ENCODE measurements at regions not wholly inside any gene's neighbourhood (a gene's known extent, or its start where the extent isn't known, plus 50 kb on each side); places are given as distances from the start of the nearest gene placed in this dataset.
A peak's percentile ranks its signal among the peaks of the same experiment; 100 is the strongest.
"Not testable (repeated sequence)": the region's sequence is repeated elsewhere in the genome, so short reads cannot be mapped to it uniquely, and the experiment has no call there.

GRCh38 chr12:63508543-63508942 is 159.8 kb downstream of the DPY19L2 start:
- DNase-seq (ENCODE audit: low read depth): no peak

DNA sequence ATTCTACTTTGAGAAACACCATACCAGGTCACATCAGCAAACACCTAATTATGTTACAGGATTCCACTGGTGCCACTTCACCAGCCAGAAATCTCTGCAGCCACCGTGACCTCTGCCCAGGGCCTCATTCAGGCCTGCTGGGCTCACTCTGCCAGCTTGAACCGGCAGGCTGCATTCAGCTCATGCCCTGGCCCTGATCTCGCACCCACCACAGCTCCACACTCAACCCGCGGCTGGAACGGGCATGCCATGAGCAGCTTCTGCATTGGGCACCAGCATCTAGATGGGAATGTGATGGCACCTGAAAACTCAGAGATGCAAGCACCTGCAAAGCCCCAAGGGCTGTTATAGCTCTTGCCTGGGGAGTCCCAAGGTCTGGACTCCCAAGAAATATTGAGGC is 168.7 kb downstream of the DPY19L2 start:
- DNase-seq (ENCODE audit: low read depth): no peak

DNA sequence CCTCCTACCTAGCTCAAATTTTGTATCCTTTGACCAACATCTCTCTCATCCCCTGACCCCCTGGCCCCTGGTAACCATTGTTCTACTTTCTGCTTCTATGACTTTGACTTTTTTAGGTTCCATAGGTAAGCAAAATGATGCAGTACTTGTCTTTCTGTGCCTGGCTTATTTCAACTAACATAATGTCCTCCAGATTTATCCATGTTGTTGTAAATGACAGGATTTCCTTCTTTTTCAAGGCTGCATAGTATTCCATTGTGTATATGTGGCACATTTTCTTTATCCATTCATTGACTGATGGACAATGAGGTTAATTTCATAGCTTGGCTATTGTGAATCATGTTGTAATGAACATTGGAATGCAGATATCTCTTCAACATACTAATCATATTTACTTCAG is 170.1 kb downstream of the DPY19L2 start:
- DNase-seq (ENCODE audit: low read depth): no peak

DNA sequence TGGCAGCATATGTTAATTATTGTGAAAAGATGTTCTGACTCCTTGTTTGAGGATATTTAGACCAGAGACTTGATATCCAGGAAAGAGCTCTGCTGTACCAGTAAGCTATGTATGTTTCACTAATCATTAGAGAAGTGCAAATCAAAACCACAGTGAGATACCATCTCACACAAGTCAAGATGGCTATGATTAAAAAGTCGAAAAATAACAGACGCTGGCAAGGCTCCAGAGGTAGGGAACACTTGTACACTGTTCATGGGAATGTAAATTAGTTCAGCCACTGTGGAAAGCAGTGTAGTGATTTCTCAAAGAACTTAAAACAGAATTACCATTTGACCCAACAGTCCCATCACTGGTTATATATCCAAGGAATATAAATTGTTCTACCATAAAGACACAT is 171.6 kb downstream of the DPY19L2 start:
- no peak for DNase-seq (ENCODE audit: low read depth)

GRCh38 chr12:63495974-63496373 is 172.3 kb downstream of the DPY19L2 start:
- DNase-seq (ENCODE audit: low read depth): no peak

GRCh38 chr12:63493357-63493756 is 174.9 kb downstream of the DPY19L2 start:
- not testable (repeated sequence) for DNase-seq (ENCODE audit: low read depth)

- DNase-seq (ENCODE audit: low read depth): no peak
These were observed 188.1 kb downstream of the DPY19L2 start for GRCh38 chr12:63480186-63480585.

DNA sequence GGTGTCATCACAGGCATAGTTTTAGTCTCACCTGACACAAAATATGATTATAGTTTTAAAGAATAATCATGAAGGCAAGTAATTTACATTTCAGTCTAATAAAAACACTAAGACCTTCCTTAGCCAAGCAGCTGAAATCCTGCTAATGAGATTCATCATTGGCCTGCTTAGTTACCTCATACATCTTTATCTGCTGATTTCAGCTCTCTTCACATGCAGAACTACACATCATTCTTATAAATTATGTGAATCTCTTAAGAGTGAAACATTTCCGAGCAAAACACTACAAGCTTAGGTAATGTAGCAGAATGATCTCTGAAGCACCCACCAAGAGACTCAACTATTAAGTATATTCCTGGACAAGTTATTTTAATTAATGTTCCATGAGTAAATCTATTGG is 198.1 kb downstream of the DPY19L2 start:
- no peak for DNase-seq (ENCODE audit: low read depth)

GRCh38 chr12:63467951-63468350 is 200.3 kb downstream of the DPY19L2 start:
- no peak for DNase-seq (ENCODE audit: low read depth)

GRCh38 chr12:63457857-63458256 is 210.4 kb downstream of the DPY19L2 start:
- no peak for DNase-seq (ENCODE audit: low read depth)

DNA sequence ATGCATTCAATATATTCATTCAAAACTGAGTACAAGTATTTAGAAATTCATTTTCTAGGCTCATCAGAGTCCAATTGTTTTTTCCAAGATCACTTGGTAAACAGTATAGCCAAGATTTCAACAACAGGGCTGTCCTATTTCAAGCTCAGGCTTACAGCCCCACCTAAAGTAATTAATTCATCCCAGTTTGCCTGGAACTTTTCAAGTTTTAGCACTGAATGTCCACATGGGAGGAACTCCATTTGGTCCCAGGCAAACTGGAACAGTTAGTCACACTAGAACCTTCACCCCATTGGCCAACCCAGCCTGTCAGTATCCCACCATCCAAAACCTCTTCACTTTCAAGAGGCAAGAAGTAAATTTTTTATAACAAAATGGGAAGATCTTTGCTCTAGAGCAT is 210.9 kb downstream of the DPY19L2 start:
- DNase-seq (ENCODE audit: low read depth): no peak

- DNase-seq (ENCODE audit: low read depth): no peak
These were observed 217.5 kb downstream of the DPY19L2 start for GRCh38 chr12:63450816-63451215.

- DNase-seq (ENCODE audit: low read depth): no peak
These were observed 218.0 kb downstream of the DPY19L2 start for GRCh38 chr12:63450334-63450733.

GRCh38 chr12:63445224-63445880 is 222.9 kb downstream of the DPY19L2 start:
- no peak for DNase-seq (ENCODE audit: low read depth)

DNA sequence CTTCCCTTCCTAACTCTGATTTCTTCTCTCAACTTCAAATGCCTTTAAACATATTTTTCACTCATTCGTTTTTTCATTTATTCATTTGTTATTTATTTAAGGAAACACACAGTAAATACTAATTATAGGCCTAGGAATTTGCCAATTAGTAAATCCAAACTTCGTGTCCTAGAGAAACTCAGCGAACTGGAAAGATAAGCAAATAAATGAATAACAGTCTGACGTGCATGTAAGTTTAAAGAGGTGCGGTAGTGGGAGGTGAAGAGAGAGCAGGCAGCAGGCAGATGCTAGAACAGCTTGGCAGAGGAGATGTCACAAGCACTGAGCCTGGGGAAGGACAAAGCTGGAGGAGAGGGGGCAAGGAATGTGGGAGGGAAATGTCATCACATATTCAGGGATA is 228.2 kb downstream of the DPY19L2 start:
- DNase-seq (ENCODE audit: low read depth): no peak

DNA sequence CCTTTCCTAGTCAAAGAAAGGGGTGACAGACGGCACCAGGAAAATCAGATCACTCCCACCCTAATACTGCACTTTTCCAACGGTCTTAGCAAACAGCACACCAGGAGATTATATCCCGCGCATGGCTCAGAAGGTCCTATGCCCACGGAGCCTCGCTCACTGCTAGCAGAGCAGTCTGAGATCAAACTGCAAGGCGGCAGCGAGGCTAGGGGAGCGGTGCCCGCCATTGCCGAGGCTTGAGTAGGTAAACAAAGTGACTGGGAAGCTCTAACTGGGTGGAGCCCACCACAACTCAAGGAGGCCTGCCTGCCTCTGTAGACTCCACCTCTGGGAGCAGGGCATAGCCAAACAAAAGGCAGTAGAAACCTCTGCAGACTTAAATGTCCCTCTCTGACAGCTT is 233.9 kb downstream of the DPY19L2 start:
- DNase-seq (ENCODE audit: low read depth): not testable (repeated sequence)

DNA sequence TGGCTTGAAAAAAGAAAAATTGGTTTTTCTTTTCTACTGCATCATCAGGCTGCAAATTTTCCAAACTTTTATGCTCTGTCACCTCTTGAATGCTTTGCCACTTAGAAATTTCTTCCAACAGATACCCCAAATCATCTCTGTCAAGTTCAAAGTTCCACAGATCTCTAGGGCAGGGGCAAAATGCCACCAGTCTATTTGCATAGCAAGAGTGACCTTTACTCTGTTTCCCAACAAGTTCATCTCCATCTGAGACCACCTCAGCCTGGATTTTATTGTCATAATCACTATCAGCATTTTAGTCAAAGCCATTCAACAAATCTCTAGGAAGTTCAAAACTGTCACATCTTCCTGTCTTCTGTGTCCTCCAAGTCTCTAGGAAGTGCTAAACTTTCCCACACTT is 240.3 kb downstream of the DPY19L2 start:
- not testable (repeated sequence) for DNase-seq (ENCODE audit: low read depth)

- DNase-seq (ENCODE audit: low read depth): not testable (repeated sequence)
These were observed 241.3 kb downstream of the DPY19L2 start for GRCh38 chr12:63427029-63427428.

- DNase-seq (ENCODE audit: low read depth): no peak
These were observed 243.6 kb downstream of the DPY19L2 start for GRCh38 chr12:63424671-63425070.

GRCh38 chr12:63423839-63424238 is 244.5 kb downstream of the DPY19L2 start:
- no peak for DNase-seq (ENCODE audit: low read depth)

- peak; percentile 12 for DNase-seq (ENCODE audit: low read depth)
These were observed 248.1 kb downstream of the DPY19L2 start for GRCh38 chr12:63420206-63420644.

DNA sequence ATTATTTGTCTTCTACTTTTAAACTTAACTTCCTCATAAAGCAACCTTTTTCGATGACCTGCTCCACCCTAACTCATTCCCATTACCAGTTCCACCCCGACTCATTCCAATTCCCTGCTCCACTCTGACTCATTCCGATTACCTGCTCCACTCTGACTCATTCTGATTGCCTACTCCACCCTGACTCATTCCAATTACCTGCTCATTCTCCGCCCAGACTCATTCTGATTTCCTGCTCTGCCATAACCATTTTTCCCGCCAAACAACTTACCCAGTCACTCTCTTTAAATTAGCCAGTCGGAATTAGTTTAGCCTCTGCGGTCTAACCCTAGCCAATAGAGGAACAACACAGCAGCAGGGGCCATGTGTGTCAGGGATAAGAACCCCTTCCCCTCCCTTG is 249.1 kb downstream of the DPY19L2 start:
- DNase-seq (ENCODE audit: low read depth): no peak

- no peak for DNase-seq (ENCODE audit: low read depth)
These were observed 251.5 kb downstream of the DPY19L2 start for GRCh38 chr12:63416788-63417187.

- DNase-seq (ENCODE audit: low read depth): no peak
These were observed 252.9 kb downstream of the DPY19L2 start for GRCh38 chr12:63415357-63415756.

All from GM04503 (cell line).